Colonic mucosa (tissue), 4 donors: ENCODE measurements at regions not wholly inside any gene's neighbourhood (a gene's known extent, or its start where the extent isn't known, plus 50 kb on each side); places are given as distances from the start of the nearest gene placed in this dataset.

Experiments
- DNase-seq: peaks from one replicate; pipeline ENCODE4 v3.0.0-alpha.2; 2020
- H3K27ac ChIP-seq: fragments of 200-600 bp; one replicate; pipeline ENCODE4 v1.8.0; 2021
- H3K27me3 ChIP-seq: fragments of 200-600 bp; one replicate; pipeline ENCODE4 v1.8.0; 2021
- H3K36me3 ChIP-seq: fragments of 200-600 bp; one replicate; pipeline ENCODE4 v1.8.0; 2021
- H3K4me1 ChIP-seq: fragments of 200-600 bp; one replicate; pipeline ENCODE4 v1.8.0; 2021; ENCODE audit warnings: mild to moderate bottlenecking
- H3K4me3 ChIP-seq: fragments of 200-600 bp; one replicate; pipeline ENCODE4 v1.8.0; 2021
- H3K9ac ChIP-seq, 2 donors: one replicate each; pipeline ENCODE4 v1.7.0; 2013; ENCODE audit warnings: control low read depth in 2 of 2, low read depth in 2 of 2, low read length in 2 of 2
- H3K9me3 ChIP-seq: fragments of 200-600 bp; one replicate; pipeline ENCODE4 v1.8.0; 2021
- CTCF ChIP-seq: fragments of 200-600 bp; IDR thresholded peaks from one replicate; pipeline ENCODE4 v1.8.0; 2022; ENCODE audit warnings: antibody characterized with exemption, mild to moderate bottlenecking
- intact Hi-C: fragments of 100-400 bp; cut with DNase I; formaldehyde crosslinking; loops from one replicate; pipeline ENCODE4 v1.14.1; 2022
- donor health status: healthy.
- donor health status: DM: no; HTN: no; CAD: no.
- donor health status: DM: no; HTN: no; CAD: no.

- DNase-seq: peak; percentile 27
- Histone ChIP-seq H3K4me1 (no peaks in the 10 kb centered on the region), H3K9me3 (no peaks in the 10 kb centered on the region), H3K27me3 (no peaks in the 10 kb centered on the region), H3K36me3 (no peaks in the 10 kb centered on the region), H3K9ac (peak overlapping the region in 1 of 2 donors; percentile 27), H3K27ac (no peak overlapping the region), H3K4me3 (peak overlapping the region; percentile 5)
- no peak for TF ChIP-seq CTCF
- intact Hi-C loops: no loop called here
Observed at GRCh38 chr20:22403632-22404361, 180.6 kb downstream of the FOXA2 start.

GRCh38 chr20:22403022-22403631, 181.2 kb downstream of the FOXA2 start:
- Histone ChIP-seq H3K9me3 (no peaks in the 10 kb centered on the region), H3K4me3 (peak overlapping the region; percentile 5), H3K27ac (no peak overlapping the region), H3K36me3 (no peaks in the 10 kb centered on the region), H3K9ac (peak overlapping the region in 1 of 2 donors; percentile 27), H3K4me1 (no peaks in the 10 kb centered on the region), H3K27me3 (no peaks in the 10 kb centered on the region)
- no peak for DNase-seq
- intact Hi-C loops: no loop called here
- no peak for TF ChIP-seq CTCF

- Histone ChIP-seq H3K36me3 (no peaks in the 10 kb centered on the region), H3K9ac (no peak overlapping the region), H3K4me1 (no peaks in the 10 kb centered on the region), H3K27me3 (no peaks in the 10 kb centered on the region), H3K4me3 (no peak overlapping the region), H3K9me3 (no peaks in the 10 kb centered on the region), H3K27ac (no peak overlapping the region)
- TF ChIP-seq CTCF: no peak
- intact Hi-C loops: no loop called here
- no peak for DNase-seq
Observed at GRCh38 chr20:22402550-22402949, 181.8 kb downstream of the FOXA2 start.

- Histone ChIP-seq H3K9ac (no peak overlapping the region), H3K27ac (no peak overlapping the region), H3K4me1 (no peaks in the 10 kb centered on the region), H3K4me3 (no peak overlapping the region), H3K9me3 (no peaks in the 10 kb centered on the region), H3K36me3 (no peaks in the 10 kb centered on the region), H3K27me3 (no peaks in the 10 kb centered on the region)
- intact Hi-C loops: no loop called here
- DNase-seq: no peak
- TF ChIP-seq CTCF: no peak
Observed at GRCh38 chr20:22400440-22400839, 183.9 kb downstream of the FOXA2 start.

GRCh38 chr20:22394583-22394982, 189.8 kb downstream of the FOXA2 start:
- intact Hi-C loops: no loop called here
- TF ChIP-seq CTCF: no peak
- Histone ChIP-seq H3K4me1 (no peaks in the 10 kb centered on the region), H3K27me3 (no peaks in the 10 kb centered on the region), H3K27ac (no peak overlapping the region), H3K36me3 (no peaks in the 10 kb centered on the region), H3K9ac (no peak overlapping the region), H3K9me3 (no peaks in the 10 kb centered on the region), H3K4me3 (no peak overlapping the region)
- no peak for DNase-seq
